HG02678 (cell line): ENCODE measurements at regions not wholly inside any gene's neighbourhood (a gene's known extent, or its start where the extent isn't known, plus 50 kb on each side); places are given as distances from the start of the nearest gene placed in this dataset.
"Not testable (repeated sequence)": the region's sequence is repeated elsewhere in the genome, so short reads cannot be mapped to it uniquely, and the experiment has no call there.

Experiments
- ATAC-seq: cut with Tn5 transposase; IDR thresholded peaks from one replicate; pipeline ENCODE4 v1.9.1; 2021; ENCODE audit warnings: mild to moderate bottlenecking, moderate library complexity; ENCODE audit not compliant: unreplicated experiment

DNA sequence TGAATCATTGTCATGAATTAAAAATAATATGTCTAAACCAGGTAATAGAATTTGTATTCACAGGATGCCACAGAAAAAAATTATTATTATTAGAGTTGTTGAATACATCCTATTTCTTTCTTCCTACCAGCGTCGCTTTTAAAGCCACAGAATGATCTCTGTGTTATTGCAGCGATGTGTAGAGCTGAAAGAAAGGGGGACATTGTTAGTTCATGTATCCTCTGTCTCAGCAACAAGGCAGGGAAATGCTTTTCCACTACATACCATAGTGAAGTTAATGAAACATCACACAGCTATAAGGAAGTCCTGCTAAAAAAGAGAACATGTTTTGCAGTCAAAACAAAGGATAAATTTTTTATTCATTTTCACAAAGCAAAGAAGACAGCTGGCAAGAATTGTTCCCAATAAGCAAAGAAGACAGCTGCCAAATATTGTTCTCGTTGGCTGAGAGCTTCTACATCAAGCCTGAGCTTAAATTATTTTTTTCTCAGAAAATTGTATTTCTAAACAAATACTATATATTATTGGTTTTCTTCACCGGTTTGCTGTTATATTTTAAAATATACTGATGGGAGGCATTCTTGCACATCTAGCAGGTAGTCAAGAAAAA, 1234.4 kb downstream of the SUCLG1 start:
- ATAC-seq, result no peak

DNA sequence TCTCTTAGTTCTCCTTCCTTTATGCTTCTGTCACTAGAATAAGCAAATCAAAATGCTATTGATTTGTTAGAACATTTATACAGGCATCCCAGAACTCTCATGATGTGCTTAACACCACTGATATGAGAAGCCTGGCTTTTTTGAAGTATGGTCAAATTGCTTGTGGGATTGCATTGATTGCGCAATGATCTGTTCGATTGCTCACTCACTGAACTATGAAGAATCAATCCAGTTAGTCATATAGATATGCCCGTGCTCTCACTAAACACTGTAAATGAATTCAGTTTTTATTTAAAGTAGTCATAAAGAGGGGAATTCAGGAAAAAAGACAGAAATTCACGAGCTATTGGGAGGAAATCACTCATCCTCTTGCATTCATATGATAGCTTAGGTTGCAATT, 1237.8 kb downstream of the SUCLG1 start:
- ATAC-seq, result no peak

DNA sequence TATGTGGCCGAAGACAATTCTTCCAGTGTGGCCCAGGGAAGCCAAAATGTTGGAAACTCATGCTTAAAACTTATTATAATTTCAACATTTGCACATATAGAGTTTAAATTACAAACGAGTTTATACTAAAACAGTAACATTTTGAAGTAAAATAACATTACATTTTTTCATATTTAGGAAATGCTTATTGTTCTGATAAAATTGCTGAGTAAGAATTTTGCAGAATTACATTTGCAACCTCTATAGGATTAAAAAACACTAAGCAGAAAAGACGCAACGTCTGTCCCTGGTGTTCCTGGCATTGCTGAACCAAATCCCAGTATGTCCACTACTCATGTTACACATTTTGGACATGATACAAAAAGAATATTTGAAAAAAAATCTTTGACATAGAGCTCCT, 1241.2 kb downstream of the SUCLG1 start:
- no peak for ATAC-seq

DNA sequence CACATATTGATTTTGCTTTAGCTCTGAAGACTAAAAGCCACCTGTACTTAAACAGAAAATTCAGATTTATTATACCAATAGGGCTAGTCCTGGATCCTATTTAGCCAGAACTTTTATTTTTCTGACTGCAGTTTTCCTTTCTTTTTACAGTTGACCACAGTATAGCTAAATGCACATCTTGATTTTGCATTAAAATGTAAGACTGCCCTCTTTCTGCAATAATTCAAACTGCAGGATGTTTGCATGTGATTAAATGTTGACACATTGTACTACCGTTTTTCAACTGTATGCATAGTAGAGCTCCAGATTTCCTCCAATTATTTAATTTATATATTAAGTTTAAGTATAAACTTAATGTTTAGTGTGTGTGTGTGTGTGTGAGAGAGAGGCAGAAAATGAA, 1262.9 kb downstream of the SUCLG1 start:
- no peak for ATAC-seq

DNA sequence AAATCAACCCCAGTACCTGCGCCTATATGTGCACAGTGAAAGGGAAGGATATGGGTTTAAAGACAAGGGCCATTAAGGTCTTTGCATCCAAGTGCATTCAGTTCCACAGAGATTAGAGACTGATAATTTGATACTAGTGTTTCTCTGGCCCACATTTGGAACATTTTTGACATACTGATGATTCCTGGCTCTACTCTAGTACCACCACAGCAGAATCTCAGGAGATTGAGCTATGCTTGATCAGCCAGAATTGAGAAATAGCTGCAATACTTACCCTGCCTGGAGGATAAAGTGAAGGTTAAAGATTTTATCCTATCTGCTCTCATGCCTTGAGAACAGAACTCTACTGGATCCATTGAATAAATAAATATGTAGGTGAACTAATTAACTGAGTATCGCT, 1267.8 kb downstream of the SUCLG1 start:
- ATAC-seq, result no peak

DNA sequence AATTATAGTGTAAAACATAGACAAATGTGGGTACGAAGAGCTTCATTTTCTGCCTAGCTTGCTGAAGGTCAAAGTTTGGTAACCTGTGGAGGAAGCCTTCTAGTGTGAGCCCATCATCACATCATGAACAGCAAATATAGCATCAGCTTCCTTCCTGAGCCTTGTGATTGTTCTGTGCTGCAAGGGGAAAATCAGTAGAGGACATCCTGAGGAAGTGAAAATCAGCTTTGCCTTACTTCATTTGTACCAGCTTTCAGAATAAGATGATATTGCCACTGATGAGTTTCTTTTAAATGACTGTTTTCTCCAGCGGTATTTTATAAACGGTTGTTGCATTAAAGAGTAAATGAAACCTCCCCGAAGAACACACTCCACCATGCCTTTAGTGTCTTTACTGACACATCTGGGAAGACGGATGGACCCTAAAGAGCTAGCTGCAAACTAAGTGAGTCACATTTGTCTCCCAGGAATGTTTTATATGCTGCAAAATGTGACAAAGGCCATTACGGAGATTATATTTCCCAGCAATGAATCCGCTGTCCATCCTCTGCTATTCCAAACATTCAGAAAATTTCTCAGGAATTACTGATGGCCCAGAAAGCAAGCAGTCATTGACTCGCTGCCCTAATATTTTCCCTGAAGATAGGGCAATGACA, 1272.8 kb downstream of the SUCLG1 start:
- ATAC-seq, result no peak

DNA sequence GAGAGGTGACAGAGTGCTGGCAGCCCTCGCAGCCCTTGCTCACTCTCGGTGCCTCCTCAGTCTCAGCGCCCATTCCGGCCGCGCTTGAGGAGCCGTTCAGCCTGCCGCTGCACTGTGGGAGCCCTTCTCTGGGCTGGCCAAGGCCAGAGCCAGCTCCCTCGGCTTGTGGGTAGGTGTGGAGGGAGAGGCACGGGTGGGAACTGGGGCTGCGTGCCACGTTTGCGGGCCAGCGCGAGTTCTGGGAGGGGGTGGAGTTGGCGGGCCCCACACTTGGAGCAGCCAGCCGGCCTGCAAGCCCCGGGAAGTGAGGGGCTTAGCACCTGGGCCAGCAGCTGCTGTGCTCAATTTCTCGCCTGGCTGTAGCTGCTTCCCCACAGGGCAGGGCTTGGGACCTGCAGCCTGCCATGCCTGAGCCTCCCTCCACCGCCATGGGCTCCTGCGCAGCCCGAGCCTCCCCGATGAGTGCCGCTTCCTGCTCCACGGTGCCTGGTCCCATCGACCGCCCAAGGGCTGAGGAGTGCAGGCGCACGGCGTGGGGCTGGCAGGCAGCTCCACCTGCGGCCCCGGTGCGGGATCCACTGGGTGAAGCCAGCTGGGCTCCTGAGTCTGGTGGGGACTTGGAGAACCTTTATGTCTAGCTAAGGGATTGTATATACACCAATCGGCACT, 1278.1 kb downstream of the SUCLG1 start:
- ATAC-seq, result not testable (repeated sequence)

DNA sequence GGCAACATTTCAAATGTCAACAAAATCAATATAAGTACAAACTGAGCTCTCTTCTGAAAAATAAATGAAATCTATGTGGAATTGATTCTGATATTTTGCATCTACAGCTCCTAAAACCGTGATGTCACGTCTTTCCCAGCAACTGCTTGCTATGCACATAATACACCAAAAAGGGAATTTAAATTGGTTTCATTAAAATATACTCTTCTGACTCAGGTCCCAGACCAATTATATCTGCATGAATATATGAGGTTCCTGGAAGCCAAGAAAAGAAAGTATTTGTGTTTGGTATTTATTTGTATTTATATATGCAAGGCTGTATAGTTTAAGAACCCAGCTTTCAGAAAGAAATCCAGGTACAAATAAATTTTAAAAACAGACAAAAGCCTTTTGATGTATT, 1282.5 kb downstream of the SUCLG1 start:
- no peak for ATAC-seq

DNA sequence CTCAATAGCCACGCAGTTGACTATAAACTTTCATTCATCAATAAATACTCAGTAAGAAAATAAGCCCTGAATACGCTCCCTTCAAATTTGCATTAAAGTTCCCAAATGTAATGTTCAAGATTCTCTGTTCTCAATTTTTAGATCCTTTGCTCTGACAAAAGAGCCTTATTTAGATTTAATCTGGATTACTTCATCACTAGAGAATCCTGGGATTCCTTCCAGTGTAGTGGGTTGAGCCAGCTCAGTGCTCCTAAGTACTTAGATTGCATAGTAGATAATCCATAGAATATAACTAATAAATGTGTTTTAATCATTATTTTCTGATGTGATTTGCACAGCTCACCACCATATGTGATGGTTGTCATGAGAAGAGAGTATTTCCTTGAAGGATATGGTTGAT, 1286.2 kb downstream of the SUCLG1 start:
- no peak for ATAC-seq

DNA sequence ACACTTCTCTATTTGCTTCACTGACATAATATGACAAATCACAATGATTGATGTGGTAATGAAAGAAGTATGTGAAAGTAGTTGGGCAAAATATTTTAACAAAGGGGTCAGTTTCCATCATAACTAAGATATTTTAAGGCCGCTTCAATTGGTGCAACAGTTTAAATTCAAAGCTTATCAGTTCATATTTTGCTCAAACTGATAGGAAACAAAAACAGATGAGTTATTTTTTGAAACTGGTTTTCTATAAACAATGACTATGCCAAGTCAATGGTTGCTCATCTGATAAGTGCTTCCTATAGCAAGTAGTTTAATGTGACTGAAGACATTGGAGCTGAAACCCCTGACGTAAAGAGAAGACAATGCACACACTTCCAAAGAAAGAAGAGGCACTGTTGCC, 1290.7 kb downstream of the SUCLG1 start:
- no peak for ATAC-seq

DNA sequence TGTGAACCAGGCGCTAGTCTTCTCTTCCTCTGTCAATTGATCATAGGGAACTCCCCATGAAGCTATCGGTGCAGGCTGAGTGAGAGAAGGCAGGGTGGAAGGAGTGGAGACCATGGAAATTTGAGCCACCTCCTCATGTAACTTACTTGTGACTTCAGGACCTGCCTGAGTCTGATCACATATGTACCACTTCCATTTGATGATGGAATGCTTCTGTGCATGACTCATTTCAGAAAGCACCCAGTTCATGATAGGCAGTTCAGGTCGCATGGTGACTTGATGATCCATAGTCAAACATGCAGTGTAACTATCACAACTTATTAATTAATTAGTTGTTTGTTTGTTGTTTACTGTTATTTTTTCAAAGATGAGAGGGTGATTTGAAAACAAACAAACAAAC, 1296.7 kb downstream of the SUCLG1 start:
- ATAC-seq, result no peak

DNA sequence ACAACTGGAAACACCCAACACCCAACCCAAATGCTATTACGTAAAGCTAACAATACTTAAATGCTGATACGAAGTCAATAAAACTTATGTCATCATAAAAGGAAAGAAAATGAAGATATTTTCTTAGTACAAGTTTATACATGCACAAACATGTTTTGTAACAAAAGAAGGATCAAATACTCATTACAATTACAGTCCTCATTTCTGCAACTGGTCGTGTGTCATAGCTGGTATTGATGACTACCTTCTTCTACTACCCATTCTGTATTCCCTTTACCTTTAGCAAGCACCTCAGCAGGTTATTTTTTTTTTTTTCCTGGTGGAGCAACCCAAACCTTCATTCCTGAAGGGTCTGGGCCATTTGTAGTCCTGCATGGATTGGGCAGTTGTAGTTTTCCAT, 1298.5 kb downstream of the SUCLG1 start:
- no peak for ATAC-seq

DNA sequence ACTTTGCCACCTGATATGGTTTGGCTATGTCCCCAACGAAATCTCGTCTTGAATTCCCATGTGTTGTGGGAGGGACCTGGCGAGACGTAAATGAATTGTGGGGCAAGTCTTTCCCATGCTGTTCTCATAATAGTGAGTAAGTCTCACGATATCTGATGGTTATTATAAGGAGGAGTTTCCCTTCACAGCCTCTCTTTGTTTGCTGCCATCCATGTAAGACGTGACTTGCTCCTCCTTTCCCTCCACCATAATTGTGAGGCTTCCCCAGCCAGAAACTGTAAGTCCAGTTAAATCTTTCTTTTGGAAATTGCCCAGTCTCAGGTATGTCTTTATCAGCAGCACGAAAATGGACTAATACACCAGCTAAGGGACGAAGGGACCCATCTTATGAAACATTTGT, 1303.3 kb downstream of the SUCLG1 start:
- ATAC-seq, result no peak

DNA sequence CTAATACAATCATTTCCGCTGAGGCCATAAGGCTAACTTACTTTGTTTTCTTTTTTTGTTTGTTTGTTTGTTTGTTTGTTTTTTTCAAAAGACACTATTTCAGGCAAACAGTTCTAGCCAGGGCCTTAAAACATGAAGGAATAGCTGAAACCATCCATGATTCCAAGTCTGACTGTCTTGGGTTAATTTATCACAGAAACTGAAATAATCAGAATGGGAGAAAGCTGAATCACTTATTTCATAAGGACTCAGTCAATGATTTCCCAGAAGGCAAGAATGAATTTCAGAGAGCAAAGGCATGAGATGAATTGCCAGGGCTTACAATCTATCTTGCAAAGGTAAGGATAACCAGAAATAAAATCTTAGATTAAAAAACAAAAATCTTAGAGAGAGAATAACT, 1315.1 kb downstream of the SUCLG1 start:
- ATAC-seq, result no peak

DNA sequence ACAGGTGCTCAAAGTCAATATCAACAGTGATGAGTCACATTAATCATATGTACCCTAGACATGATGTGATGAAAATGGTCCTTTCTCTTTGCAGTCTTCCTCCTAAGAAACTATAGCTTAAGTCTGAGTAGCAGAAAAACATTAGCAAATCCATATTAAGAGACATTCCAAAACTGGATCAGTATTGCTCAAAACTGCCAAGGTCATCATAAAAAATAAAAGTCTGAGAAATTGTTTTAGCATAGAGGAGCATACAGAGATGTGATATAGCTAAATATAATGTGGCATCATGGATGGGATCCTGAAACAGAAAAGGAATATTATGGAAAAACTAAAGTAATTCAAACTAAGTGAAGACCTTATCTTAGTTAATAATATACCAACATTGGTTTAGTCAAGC, 1316.1 kb downstream of the SUCLG1 start:
- no peak for ATAC-seq

DNA sequence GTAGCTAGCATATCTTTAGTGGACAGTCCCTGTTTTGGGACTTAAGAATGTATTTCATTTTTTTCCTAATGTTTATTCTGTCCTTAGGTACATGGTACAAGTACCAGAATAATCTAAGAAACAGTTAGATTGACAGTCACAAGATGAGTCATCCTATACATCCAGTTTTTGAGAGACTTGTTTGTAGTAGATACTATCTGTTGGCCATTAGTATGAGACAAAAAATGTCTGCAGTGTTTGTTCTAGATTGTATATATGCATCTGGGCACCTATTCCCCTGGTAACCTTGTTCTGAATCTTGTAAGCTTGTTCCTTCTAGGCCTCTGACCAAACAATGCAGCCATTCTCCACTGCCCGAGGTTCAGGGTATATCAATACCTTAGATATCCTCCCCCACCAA, 1343.5 kb downstream of the SUCLG1 start:
- ATAC-seq, result no peak

DNA sequence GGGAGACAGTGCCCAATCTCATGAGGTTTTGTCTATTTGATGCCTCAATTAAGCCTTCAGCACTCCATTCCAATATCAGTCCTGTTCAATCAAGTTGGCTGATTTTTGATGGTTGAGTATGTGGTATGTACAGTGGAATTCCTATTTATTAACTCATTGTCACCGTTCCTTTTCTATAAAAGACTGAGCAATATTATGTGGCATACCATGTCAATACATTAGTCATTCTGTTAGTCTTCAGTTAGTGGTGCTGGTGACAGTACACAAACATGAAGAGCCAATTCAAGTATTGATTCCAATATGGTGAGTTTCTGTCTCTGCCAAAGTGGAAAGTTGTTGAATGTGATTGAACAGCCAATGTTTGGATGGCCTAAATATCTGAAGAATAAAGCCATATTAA, 1343.9 kb downstream of the SUCLG1 start:
- no peak for ATAC-seq

DNA sequence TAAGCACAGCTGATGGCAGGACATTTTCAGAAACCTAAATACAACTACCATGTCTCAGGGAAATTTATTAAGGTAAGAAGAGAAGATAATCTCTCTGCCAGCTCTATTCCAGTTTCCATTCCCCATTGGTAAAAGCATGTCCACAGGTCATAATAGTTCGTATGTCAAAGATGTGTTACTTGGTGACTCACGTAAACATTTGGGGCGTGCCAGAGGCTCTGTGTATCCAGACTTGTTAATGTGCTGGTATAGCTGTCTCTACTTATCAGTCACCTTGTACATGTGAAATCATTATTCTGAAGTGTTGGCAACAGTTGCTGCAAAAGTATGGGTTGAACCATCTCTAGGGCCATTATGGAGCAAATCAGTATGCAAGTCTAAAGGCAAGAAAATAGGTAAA, 1345.1 kb downstream of the SUCLG1 start:
- no peak for ATAC-seq

DNA sequence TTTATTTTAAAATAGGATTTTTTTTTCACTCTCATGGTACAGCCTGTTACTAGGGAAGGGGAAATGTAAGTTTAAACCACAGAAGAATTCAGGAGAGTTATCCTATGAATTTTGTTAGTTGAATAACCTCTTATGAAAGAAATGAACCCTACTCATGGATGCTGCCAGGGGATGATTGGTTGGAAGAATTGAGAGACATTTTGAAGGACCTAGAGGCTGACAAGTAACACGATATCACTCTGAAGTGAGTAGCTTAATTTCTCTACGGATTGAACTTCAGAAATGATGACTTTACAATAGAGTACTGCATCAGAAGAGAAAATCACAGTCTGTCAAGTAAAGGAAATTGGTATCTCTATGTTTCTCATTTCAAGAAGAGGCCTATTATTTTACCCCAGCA, 1346.2 kb downstream of the SUCLG1 start:
- no peak for ATAC-seq

DNA sequence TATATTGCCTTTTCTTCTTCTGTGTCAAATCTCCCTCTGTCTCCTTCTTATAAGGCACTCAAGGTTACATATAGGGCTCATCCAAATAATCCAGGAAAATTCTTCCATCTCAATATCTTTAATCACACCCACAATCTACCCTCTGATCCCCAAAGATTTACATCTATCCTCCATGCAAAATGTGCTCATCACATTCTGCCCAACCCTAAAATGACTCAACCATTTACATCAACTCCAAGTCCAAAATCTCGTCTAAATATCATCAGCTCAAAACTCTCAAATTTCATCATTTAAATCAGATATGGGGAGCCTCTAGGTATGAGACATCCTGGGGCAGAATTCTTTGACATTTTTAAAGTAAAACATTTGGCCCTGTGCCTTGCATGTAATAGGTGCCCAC, 1349.8 kb downstream of the SUCLG1 start:
- no peak for ATAC-seq

DNA sequence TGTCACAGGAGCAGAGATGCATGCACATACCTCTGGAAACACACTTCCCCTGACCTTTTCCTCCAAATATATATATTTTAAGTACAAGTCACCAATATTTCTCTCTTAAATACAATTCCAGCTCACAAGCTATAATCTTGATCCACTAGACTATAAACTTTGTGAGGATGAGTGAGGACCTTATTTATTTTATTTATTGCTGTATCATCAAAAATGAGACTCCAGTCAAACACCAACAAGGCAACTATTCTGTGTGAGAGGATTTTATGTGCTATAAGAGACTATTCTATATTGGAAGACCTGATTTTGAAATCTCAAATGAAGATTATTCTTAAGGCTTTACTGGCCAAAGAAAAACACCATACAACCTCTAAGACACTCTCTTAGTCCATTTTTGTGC, 1352.2 kb downstream of the SUCLG1 start:
- ATAC-seq, result no peak

DNA sequence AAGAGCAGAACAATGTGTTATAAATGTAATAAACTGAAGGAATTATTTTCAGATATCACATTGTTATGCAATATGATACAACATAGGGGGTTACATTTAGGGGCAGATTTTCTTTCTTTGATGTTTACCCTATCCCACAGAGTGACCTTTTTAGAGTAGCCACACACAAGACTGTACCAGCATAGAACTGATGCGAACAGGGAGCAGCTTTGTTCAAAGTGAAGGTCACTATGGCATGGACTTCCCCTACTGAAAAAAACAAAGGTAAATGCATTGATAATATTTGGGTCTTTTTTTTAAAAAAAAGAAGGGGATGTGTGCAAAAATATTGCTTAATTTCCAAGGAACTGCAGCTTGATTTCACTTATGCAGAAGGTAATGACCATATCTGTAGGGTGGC, 1354.9 kb downstream of the SUCLG1 start:
- ATAC-seq, result no peak

DNA sequence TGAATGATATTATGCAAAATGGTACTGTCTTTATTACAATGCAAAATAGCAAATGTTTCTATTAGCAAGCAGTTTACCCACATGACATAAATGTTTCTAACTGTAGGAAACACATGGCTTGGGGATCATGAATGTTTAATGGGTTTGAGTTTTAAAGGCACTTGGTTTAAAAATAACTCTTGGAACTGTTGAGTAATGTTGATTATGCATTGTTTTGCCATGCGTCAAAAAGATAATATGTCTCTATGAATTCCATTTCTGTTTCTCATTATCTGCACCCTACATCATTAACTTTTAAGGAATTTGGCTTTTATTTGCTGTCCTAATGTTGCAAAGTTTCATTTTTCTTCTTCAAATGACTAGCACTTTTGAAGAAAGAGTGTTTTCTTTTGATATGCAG, 1355.5 kb downstream of the SUCLG1 start:
- ATAC-seq, result no peak
